RWPE1 (cell line): ENCODE measurements at regions not wholly inside any gene's neighbourhood (a gene's known extent, or its start where the extent isn't known, plus 50 kb on each side); places are given as distances from the start of the nearest gene placed in this dataset.

ENCODE experiments used
- CTCF ChIA-PET: fragments of 350-600 bp; sonication (Branson Sonifier 250); formaldehyde crosslinking; extraction: SDS; loops from one replicate; lab custom pipeline; 2021; lab: Yijun Ruan, JAX
- POLR2A ChIA-PET: fragments of 400-600 bp; formaldehyde crosslinking; extraction: SDS; loops from one replicate; lab custom pipeline; 2020; ENCODE audit warnings: antibody characterized with exemption; ENCODE audit not compliant: low non-redundant PET; lab: Yijun Ruan, JAX
- DNase-seq: peaks from one replicate; pipeline ENCODE4 v3.0.0; 2012; ENCODE audit warnings: low spot score
- H3K27ac ChIP-seq: fragments of 450-650 bp; 2 replicates; pipeline ENCODE4 v1.5.1; 2017
- CTCF ChIP-seq: fragments of 450-650 bp; conservative IDR thresholded peaks from 2 replicates; pipeline ENCODE4 v1.5.1; 2017; ENCODE audit warnings: low read depth, mild to moderate bottlenecking

DNA sequence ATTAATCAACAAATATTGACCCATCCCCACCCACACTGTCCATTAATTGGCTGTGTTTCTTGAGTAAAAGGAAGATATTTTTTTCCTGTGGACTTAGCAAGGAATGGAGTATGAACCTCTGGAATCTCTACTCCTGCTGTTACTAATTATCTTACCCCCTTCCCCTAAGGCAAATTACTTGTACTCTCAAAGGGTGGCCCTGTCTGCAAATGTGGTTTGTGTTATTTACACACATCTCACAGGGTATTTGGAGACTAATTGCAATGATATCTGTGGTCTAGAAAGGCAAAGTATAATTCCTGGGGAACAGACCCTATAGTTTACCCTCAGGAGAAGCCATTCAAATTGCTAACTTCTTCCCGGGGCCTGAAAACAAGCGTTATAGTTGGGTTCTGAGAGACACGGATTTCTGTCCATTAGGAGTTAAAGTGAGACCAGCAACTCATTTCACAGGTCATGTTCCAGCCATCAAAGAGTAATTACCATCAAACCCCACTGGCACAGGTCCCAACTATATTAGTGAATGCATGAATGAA, 133.0 kb upstream of the RASGEF1B start:
- no peak overlapping the region for H3K27ac ChIP-seq
- CTCF ChIA-PET, result no interaction called here
- POLR2A ChIA-PET, result no interaction called here
- no peak for DNase-seq
- TF ChIP-seq CTCF, result no peak

DNA sequence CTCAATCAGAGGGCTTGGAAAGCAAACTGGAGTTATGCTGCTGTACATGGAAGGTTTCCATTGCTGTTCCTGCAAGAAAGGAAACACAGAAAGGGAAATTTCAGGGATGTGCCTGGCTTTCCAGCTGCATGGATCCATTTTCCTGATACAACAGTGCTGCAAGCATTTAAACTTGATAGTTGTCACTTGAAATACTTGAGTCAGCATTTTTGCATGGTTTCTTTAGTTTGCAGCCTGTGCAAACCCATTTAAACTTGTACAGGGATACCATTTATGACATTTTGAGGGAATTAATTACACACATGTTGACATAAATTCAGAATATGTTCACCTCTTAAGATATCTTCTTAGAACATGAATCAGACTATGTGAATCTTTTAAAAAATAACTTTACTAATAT, 131.1 kb upstream of the RASGEF1B start:
- no peak overlapping the region for H3K27ac ChIP-seq
- ChIA-PET CTCF (no interaction called here), POLR2A (no interaction called here)
- DNase-seq, result no peak
- no peak for TF ChIP-seq CTCF

DNA sequence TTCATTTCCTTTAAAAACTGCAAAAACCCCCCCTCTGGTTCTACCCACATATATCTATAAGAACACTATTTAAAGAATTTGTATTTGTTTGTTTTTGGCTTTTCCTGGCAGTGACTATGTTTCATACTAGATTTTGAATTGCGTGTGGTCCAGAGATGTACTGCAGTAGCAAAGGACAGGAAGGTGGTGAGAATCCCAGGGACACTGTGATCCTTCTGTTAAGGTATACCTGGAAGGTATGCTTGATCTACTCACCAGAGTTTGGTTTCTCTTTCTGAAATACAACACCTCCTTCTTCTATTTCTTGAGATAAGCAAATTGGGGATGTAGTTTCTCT, 129.6 kb upstream of the RASGEF1B start:
- POLR2A ChIA-PET, result no interaction called here
- CTCF ChIA-PET, result no interaction called here
- TF ChIP-seq CTCF, result no peak
- no peak overlapping the region for H3K27ac ChIP-seq
- no peak for DNase-seq

GRCh38 chr4:81600520-81601357, 129.0 kb upstream of the RASGEF1B start:
- CTCF ChIA-PET, result no interaction called here
- no peak for TF ChIP-seq CTCF
- POLR2A ChIA-PET, result no interaction called here
- H3K27ac ChIP-seq, result no peak overlapping the region
- no peak for DNase-seq

DNA sequence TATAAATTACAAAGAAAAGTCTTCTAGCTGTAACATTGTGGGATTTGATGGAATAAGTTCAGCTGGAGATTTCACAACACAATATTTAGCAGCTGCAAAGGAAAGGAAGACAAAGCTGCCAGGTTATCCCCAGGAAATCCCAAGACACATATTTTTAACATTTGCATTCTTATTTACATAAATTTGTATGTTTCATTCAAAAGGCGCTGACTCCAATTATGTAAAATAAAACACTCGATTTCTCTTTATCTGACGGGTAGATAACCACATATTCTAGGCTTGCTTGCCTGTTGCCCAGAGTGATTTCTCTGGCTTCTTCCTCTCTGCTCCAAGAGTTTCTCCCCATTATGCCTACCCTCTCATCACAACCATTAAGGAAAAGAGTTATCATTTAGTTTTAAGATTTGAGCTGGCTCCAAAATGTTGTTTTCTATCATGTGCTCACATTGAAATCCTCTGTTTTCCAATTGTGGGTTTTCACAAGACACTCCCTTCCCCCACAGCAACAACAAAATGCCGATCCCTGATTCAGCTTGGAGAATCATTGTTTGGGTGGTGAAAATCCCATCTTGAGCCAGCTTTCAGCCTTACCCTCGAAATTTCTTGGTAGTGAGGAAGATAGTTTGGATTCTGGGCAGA, 128.2 kb upstream of the RASGEF1B start:
- DNase-seq, result no peak
- POLR2A ChIA-PET, result no interaction called here
- H3K27ac ChIP-seq, result no peak overlapping the region

More for the DNA sequence above, 128.2 kb upstream of the RASGEF1B start:
- no peak for TF ChIP-seq CTCF
- CTCF ChIA-PET, result no interaction called here
